ENCODE measurements at regions not wholly inside any gene's neighbourhood (a gene's known extent, or its start where the extent isn't known, plus 50 kb on each side); places are given as distances from the start of the nearest gene placed in this dataset.
"Not testable (repeated sequence)": the region's sequence is repeated elsewhere in the genome, so short reads cannot be mapped to it uniquely, and the experiment has no call there.

DNA sequence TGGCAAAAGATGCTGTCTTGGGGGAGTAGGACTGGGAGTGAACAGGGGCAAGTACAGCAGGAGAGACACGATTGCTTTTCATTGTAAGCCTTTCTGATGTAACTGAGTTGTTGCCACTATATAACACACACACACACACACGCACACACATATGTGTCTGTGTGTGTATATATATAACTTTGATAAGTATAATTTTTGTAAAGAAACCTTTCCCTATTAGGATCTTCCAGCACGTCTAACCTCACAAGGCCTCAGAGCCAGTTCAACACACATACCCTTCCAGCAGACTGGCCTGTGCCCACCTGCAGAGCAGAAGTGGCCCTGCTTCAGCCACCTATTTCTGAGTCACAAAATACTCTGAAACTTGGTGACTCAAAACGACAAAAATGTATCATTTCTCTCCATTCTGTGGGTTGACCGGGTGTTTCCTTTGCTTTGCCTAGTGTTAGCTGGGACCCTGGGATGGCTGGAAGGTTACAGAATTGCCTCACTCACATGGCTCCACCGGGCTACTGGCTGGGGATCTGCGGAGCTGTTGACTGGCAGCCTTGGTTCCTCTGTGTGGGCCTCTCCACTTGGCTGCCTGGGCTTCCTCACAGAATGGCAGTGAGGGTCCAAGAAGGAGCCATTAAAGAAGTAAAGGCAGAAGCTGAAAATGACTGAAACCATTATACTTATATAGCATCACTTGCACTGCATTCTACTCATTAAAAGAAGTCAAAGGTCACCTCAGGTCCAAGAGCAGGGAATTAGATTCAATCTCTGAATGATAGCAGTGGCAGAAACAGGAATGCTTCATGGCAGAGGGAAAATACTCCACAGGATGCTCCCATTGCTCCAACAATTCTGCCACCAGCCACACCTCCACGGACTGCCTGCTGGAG lies 126.4 kb downstream of the BANF2 start:
- Mint-ChIP-seq H3K4me3 (no peak overlapping the region), H3K27ac (no peak overlapping the region), H3K27me3 (no peaks in the 10 kb centered on the region), H3K36me3 (ENCODE audit: low read depth) (no peaks in the 10 kb centered on the region), H3K4me1 (ENCODE audit: low read depth) (peaks cover 13% of the 10 kb centered on the region), H3K9me3 (no peaks in the 10 kb centered on the region)
- peak; percentile 30 for DNase-seq

- DNase-seq, result no peak
- peaks cover 13% of the 10 kb centered on the region for H3K4me1 Mint-ChIP-seq (ENCODE audit: low read depth)
- H3K4me3 Mint-ChIP-seq, result no peak overlapping the region
- no peaks in the 10 kb centered on the region for H3K27me3 Mint-ChIP-seq
- H3K36me3 Mint-ChIP-seq (ENCODE audit: low read depth), result no peaks in the 10 kb centered on the region
- no peaks in the 10 kb centered on the region for H3K9me3 Mint-ChIP-seq
- no peak overlapping the region for H3K27ac Mint-ChIP-seq
These were observed 125.6 kb downstream of the BANF2 start for GRCh38 chr20:17825252-17825959.

- Mint-ChIP-seq H3K36me3 (ENCODE audit: low read depth) (no peaks in the 10 kb centered on the region), H3K4me3 (no peak overlapping the region), H3K4me1 (ENCODE audit: low read depth) (peaks cover 13% of the 10 kb centered on the region), H3K9me3 (no peaks in the 10 kb centered on the region), H3K27ac (no peak overlapping the region), H3K27me3 (no peaks in the 10 kb centered on the region)
- DNase-seq, result no peak
These were observed 125.0 kb downstream of the BANF2 start for GRCh38 chr20:17824676-17825251.

- Mint-ChIP-seq H3K27me3 (no peaks in the 10 kb centered on the region), H3K27ac (no peak overlapping the region), H3K36me3 (ENCODE audit: low read depth) (no peaks in the 10 kb centered on the region), H3K4me3 (no peak overlapping the region), H3K4me1 (ENCODE audit: low read depth) (peaks cover 13% of the 10 kb centered on the region), H3K9me3 (peaks cover 4% of the 10 kb centered on the region)
- no peak for DNase-seq
These were observed 123.8 kb downstream of the BANF2 start for GRCh38 chr20:17823409-17824144.

GRCh38 chr20:17822540-17823408 lies 123.0 kb downstream of the BANF2 start:
- Mint-ChIP-seq H3K9me3 (peaks cover 4% of the 10 kb centered on the region), H3K4me1 (ENCODE audit: low read depth) (peaks cover 13% of the 10 kb centered on the region), H3K27me3 (no peaks in the 10 kb centered on the region), H3K4me3 (no peak overlapping the region), H3K36me3 (ENCODE audit: low read depth) (no peaks in the 10 kb centered on the region), H3K27ac (no peak overlapping the region)
- DNase-seq, result no peak

GRCh38 chr20:17822039-17822438 lies 122.3 kb downstream of the BANF2 start:
- H3K27me3 Mint-ChIP-seq, result no peaks in the 10 kb centered on the region

DNA sequence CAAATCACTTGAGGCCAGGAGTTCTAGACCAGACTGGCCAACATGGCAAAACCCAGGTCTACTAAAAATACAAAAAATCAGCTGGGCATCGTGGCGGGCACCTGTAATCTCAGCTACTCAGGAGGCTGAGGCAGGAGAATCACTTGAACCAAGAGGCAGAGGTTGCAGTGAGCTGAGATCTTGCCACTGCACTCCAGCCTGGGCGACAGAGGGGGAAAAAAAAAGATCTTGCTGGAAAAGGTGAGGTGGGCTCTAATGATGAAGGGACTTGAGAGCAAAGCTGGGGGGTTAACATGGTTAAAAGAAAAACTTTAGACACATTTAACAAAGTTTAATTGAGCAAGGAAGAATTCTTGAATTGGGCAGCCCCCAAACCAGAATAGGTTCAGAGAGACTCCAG lies 121.8 kb downstream of the BANF2 start:
- H3K4me3 Mint-ChIP-seq; H3K36me3 Mint-ChIP-seq (ENCODE audit: low read depth); H3K9me3 Mint-ChIP-seq; H3K27me3 Mint-ChIP-seq; DNase-seq; H3K27ac Mint-ChIP-seq: not testable (repeated sequence)
- peaks cover 11% of the 10 kb centered on the region for H3K4me1 Mint-ChIP-seq (ENCODE audit: low read depth)

More at GRCh38 chr20:17822039-17822438, 122.3 kb downstream of the BANF2 start:
- no peak overlapping the region for H3K4me3 Mint-ChIP-seq
- peaks cover 4% of the 10 kb centered on the region for H3K9me3 Mint-ChIP-seq
- H3K36me3 Mint-ChIP-seq (ENCODE audit: low read depth), result no peaks in the 10 kb centered on the region
- H3K4me1 Mint-ChIP-seq (ENCODE audit: low read depth), result peaks cover 13% of the 10 kb centered on the region
- H3K27ac Mint-ChIP-seq, result no peak overlapping the region
- no peak for DNase-seq

DNA sequence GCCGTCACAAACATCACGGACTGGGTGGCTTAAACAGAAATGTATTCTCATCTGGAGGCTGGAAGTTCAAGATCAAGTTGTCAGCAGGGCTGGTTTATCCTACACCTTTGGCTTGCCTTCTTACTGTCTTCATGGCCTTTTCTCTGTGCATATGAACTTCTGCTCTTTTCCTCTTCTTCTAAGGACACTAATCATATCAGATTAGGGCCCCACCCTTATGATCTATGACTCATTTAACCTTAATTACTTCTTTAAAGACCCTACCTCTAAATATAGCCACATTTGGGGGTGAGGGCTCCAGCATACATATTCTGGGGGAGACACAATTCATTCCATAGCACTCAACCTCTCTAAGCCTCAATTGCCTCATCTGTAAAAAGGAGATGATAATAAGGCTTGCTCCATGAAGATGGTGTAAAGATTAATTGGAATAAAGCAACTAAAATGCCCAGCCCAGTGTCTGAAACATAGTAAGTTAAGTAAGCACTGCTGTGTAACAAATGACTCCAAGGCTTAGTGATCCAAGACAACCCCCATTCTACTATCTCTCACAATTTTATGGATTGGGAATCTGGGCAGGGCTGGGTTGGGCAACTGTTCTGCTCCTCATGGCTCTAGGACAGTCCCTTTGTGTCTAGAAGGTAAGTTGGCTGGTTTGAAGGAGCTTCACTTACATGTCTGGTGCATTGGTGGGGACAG lies 119.8 kb downstream of the BANF2 start:
- Mint-ChIP-seq H3K4me1 (ENCODE audit: low read depth) (no peaks in the 10 kb centered on the region), H3K36me3 (ENCODE audit: low read depth) (no peaks in the 10 kb centered on the region), H3K27me3 (no peaks in the 10 kb centered on the region), H3K4me3 (no peak overlapping the region), H3K27ac (no peak overlapping the region), H3K9me3 (peaks cover 4% of the 10 kb centered on the region)
- DNase-seq, result no peak

DNA sequence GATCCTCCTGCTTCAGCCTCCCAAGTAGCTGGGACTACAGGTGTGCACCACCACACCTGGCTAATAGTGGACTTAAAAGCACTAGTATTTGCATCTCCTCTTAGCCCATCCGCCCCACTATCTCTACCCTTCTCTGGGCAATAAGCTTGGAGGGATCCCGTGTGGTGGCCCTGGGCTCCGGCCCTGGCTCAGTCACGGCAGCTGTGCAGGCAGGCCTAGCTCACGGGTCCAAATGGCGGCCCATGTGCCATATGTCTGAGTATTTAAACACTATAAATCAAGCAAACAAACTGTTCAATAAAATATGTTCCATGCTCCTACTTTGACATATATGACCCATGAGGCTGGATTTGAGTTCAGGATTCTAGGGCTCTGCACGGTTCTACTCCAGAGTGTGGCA lies 118.4 kb downstream of the BANF2 start:
- Mint-ChIP-seq H3K36me3 (ENCODE audit: low read depth) (no peaks in the 10 kb centered on the region), H3K4me3 (no peak overlapping the region), H3K27ac (no peak overlapping the region), H3K27me3 (no peaks in the 10 kb centered on the region), H3K4me1 (ENCODE audit: low read depth) (no peaks in the 10 kb centered on the region), H3K9me3 (peaks cover 4% of the 10 kb centered on the region)
- DNase-seq, result no peak

GRCh38 chr20:17816804-17817587 lies 117.2 kb downstream of the BANF2 start:
- Mint-ChIP-seq H3K4me1 (ENCODE audit: low read depth) (no peaks in the 10 kb centered on the region), H3K27ac (no peak overlapping the region), H3K27me3 (no peaks in the 10 kb centered on the region), H3K9me3 (peaks cover 4% of the 10 kb centered on the region), H3K4me3 (no peak overlapping the region), H3K36me3 (ENCODE audit: low read depth) (no peaks in the 10 kb centered on the region)
- DNase-seq, result no peak

DNA sequence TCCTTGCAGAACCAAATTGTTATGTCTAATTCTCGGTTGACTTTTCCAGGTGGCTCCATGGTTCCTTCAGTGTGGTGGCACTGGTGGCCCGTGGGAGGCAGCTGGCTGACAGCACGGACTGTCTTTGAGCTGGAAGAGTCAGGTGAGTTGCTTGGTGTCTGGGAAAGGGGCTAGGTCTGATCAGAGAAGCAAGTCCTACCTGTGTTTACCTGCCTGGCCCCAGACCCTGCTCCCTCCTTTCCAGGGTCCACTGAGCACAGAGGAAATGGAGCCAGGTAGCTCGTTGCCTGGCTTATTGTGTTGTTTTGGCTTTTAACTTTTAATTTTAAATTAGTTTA lies 111.8 kb downstream of the BANF2 start:
- Mint-ChIP-seq H3K27ac (no peak overlapping the region), H3K4me1 (ENCODE audit: low read depth) (no peaks in the 10 kb centered on the region), H3K9me3 (no peaks in the 10 kb centered on the region), H3K4me3 (no peak overlapping the region), H3K27me3 (no peaks in the 10 kb centered on the region), H3K36me3 (ENCODE audit: low read depth) (no peaks in the 10 kb centered on the region)
- no peak for DNase-seq

GRCh38 chr20:17810847-17811627 lies 111.3 kb downstream of the BANF2 start:
- Mint-ChIP-seq H3K36me3 (ENCODE audit: low read depth) (no peaks in the 10 kb centered on the region), H3K27ac (no peak overlapping the region), H3K27me3 (no peaks in the 10 kb centered on the region), H3K9me3 (no peaks in the 10 kb centered on the region), H3K4me1 (ENCODE audit: low read depth) (no peaks in the 10 kb centered on the region), H3K4me3 (no peak overlapping the region)
- DNase-seq, result no peak

Data from activated T-cell treated with anti-CD3 and anti-CD28 coated beads, Interleukin-2, amount 50 U/mL, for 24 hours (primary cell).